Mesenchymal stem cell (in vitro differentiated cells and primary cell): ENCODE measurements at regions not wholly inside any gene's neighbourhood (a gene's known extent, or its start where the extent isn't known, plus 50 kb on each side); places are given as distances from the start of the nearest gene placed in this dataset.
"Not testable (repeated sequence)": the region's sequence is repeated elsewhere in the genome, so short reads cannot be mapped to it uniquely, and the experiment has no call there.

Source experiments
- DNase-seq: peaks from one replicate; pipeline ENCODE4 v3.0.0-alpha.2; 2013
- H2AFZ ChIP-seq: one replicate; pipeline ENCODE4 v1.6.1; 2013; ENCODE audit warnings: low read depth, mild to moderate bottlenecking, control low read depth, inconsistent platforms, low read length, moderate library complexity
- H2AK5ac ChIP-seq: 2 replicates; pipeline ENCODE4 v1.6.1; 2013; ENCODE audit warnings: low read length, moderate library complexity, mild to moderate bottlenecking, inconsistent platforms; ENCODE audit not compliant: severe bottlenecking
- H2BK120ac ChIP-seq: one replicate; pipeline ENCODE4 v1.6.1; 2013; ENCODE audit warnings: low read depth, mild to moderate bottlenecking, inconsistent platforms, low read length, moderate library complexity
- H2BK12ac ChIP-seq, 2 experiments: one replicate each; pipeline ENCODE4 v1.6.1; 2013; ENCODE audit warnings: inconsistent platforms in 2 of 2, low read length in 2 of 2, mild to moderate bottlenecking in 2 of 2, moderate library complexity in 2 of 2, control low read depth in 1 of 2
- H2BK15ac ChIP-seq: one replicate; pipeline ENCODE4 v1.6.1; 2013; ENCODE audit warnings: mild to moderate bottlenecking, low read depth, inconsistent platforms; ENCODE audit not compliant: poor library complexity, severe bottlenecking
- H2BK5ac ChIP-seq: 2 replicates; pipeline ENCODE4 v1.6.1; 2013; ENCODE audit warnings: low read depth, mild to moderate bottlenecking, low read length, control low read depth, inconsistent platforms; ENCODE audit not compliant: poor library complexity, severe bottlenecking
- H3K14ac ChIP-seq, 2 experiments: one replicate each; pipeline ENCODE4 v1.6.1; 2013; ENCODE audit warnings: inconsistent platforms in 2 of 2, low read length in 2 of 2, control low read depth in 1 of 2, mild to moderate bottlenecking in 1 of 2, moderate library complexity in 1 of 2
- H3K18ac ChIP-seq, 2 experiments: one replicate each; pipeline ENCODE4 v1.6.1; 2013; ENCODE audit warnings: inconsistent platforms in 2 of 2, low read length in 2 of 2, control low read depth in 1 of 2, low read depth in 1 of 2, mild to moderate bottlenecking in 1 of 2
- H3K23ac ChIP-seq, 2 experiments: one replicate each; pipeline ENCODE4 v1.6.1; 2013; ENCODE audit warnings: inconsistent platforms in 2 of 2, low read length in 2 of 2, mild to moderate bottlenecking in 2 of 2, moderate library complexity in 2 of 2, control low read depth in 1 of 2
- H3K27ac ChIP-seq: 2 replicates; pipeline ENCODE4 v1.5.1; 2013; ENCODE audit warnings: mild to moderate bottlenecking, moderate library complexity, low read length, control low read depth, inconsistent platforms; ENCODE audit not compliant: poor library complexity, severe bottlenecking
- H3K27me3 ChIP-seq, 2 experiments: 2 replicates each; pipeline versions ENCODE4 v1.6.1 to v1.7.0; 2013; ENCODE audit warnings: low read length in 2 of 2, mild to moderate bottlenecking in 2 of 2, moderate library complexity in 2 of 2, control low read depth in 1 of 2, inconsistent platforms in 1 of 2; ENCODE audit not compliant: control insufficient read depth in 1 of 2, insufficient read depth in 1 of 2
- H3K36me3 ChIP-seq, 2 experiments: 2 replicates each; pipeline versions ENCODE4 v1.6.1 to v1.7.0; 2013; ENCODE audit warnings: low read length in 2 of 2, control low read depth in 1 of 2, inconsistent platforms in 1 of 2, low read depth in 1 of 2, mild to moderate bottlenecking in 1 of 2; ENCODE audit not compliant: insufficient read depth in 2 of 2, control insufficient read depth in 1 of 2
- H3K4ac ChIP-seq, 2 experiments: one replicate each; pipeline ENCODE4 v1.6.1; 2013; ENCODE audit warnings: inconsistent platforms in 2 of 2, low read length in 2 of 2, mild to moderate bottlenecking in 2 of 2, moderate library complexity in 2 of 2, control low read depth in 1 of 2, low read depth in 1 of 2
- H3K4me1 ChIP-seq: 2 replicates; pipeline ENCODE4 v1.6.1; 2013; ENCODE audit warnings: low read depth, low read length, control low read depth; ENCODE audit not compliant: control insufficient read depth, insufficient read depth
- H3K4me2 ChIP-seq: 2 replicates; pipeline ENCODE4 v1.6.1; 2013; ENCODE audit warnings: low read length, mild to moderate bottlenecking, inconsistent platforms; ENCODE audit not compliant: poor library complexity, severe bottlenecking
- H3K4me3 ChIP-seq, 2 experiments: 2 replicates each; pipeline versions ENCODE4 v1.5.1 to v1.7.0; 2013; ENCODE audit warnings: low read length in 2 of 2, mild to moderate bottlenecking in 2 of 2, control low read depth in 1 of 2, low read depth in 1 of 2; ENCODE audit not compliant: insufficient read depth in 1 of 2
- H3K79me1 ChIP-seq: replicated peaks from 2 replicates; pipeline ENCODE4 v1.6.1; 2013; ENCODE audit warnings: mild to moderate bottlenecking, control low read depth, low read length, inconsistent platforms; ENCODE audit not compliant: poor library complexity, severe bottlenecking
- H3K9ac ChIP-seq: 2 replicates; pipeline ENCODE4 v1.7.0; 2013; ENCODE audit warnings: mild to moderate bottlenecking, low read length, moderate library complexity
- H3K9me3 ChIP-seq: 2 replicates; pipeline ENCODE4 v1.7.0; 2013; ENCODE audit warnings: mild to moderate bottlenecking, low read length; ENCODE audit not compliant: control insufficient read depth
- H4K8ac ChIP-seq: one replicate; pipeline ENCODE4 v1.6.1; 2013; ENCODE audit warnings: inconsistent platforms, mild to moderate bottlenecking, low read length, moderate library complexity
- H4K91ac ChIP-seq: one replicate; pipeline ENCODE4 v1.6.1; 2013; ENCODE audit warnings: mild to moderate bottlenecking, low read length, inconsistent platforms
- WGBS: methylation state at CpG from one replicate; pipeline ENCODE4 v1.1.7; 2013; ENCODE audit warnings: mixed read lengths; 5-methylcytosine and 5-hydroxymethylcytosine counted together

DNA sequence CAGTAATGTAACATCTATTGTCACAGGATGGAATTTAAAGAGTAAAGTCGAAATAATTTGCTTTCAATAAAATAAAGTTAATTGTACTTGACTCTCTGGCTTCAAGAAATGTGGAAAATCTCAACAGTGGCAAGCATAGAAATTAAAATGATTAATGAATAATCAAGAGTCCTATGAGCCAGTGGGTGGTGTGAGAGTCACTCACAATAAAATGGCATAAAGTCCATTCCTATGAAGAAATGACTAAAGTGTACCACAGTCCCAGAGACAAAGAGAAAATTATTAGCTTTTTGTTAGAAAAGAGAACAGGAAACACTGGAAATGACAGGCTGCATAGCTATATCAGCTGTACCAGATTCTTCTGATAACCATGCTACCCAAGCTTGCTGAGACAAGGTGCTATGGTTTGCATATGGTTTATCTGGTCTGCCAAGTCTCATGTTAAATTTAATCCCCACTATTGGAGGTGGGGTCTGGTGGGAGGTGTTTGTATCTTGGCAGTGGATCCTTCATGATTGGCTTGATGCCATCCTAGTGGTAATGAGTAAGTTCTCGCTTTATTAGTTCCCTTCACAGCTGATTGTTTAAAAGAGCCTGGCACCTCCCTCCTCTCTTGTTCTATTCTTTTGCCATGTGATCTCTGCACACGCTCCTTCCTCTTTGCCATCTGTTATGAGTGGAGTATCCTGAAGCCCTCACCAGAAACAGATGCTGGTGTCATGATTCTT is 647.7 kb upstream of the ITGA1 start:
- Histone ChIP-seq H3K18ac (no peak overlapping the region), H3K4me1 (no peaks in the 10 kb centered on the region), H3K27ac (no peak overlapping the region), H2BK12ac (no peak overlapping the region), H3K36me3 (no peaks in the 10 kb centered on the region), H3K14ac (no peak overlapping the region), H2AFZ (no peak overlapping the region), H2BK5ac (no peak overlapping the region), H3K4me2 (no peak overlapping the region), H3K9ac (no peak overlapping the region), H3K27me3 (no peaks in the 10 kb centered on the region), H3K9me3 (no peaks in the 10 kb centered on the region), H2BK120ac (no peak overlapping the region), H2BK15ac (no peak overlapping the region), H3K23ac (no peak overlapping the region), H3K79me1 (no peaks in the 10 kb centered on the region), H2AK5ac (no peak overlapping the region), H3K4me3 (no peak overlapping the region), H4K8ac (no peak overlapping the region), H3K4ac (no peak overlapping the region), H4K91ac (no peak overlapping the region)
- WGBS, result 86% methylated on average over 3 of the region's 3 CpGs
- DNase-seq, result no peak

DNA sequence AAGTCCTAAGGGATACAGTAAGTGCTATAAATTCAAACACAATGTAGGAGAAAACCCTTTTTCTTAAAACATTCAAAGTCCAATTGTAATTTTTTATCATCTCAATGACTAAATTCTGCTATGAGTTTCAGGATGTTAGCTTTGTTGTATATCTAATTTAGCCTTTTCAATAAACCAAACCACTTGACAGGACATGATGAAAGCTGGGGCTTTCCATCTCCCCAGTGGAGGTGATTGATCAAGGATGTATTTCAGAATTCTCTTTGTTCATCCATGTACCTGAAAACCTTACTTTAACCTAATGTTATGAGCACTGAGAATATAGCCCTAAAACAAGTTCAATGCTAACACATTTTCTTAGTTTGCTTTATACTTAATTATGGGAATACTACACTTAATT is 639.0 kb upstream of the ITGA1 start:
- H3K27ac ChIP-seq, result no peak overlapping the region
- no peaks in the 10 kb centered on the region for H3K27me3 ChIP-seq
- no peaks in the 10 kb centered on the region for H3K36me3 ChIP-seq
- no peaks in the 10 kb centered on the region for H3K4me1 ChIP-seq
- no peak overlapping the region for H2BK15ac ChIP-seq
- H3K14ac ChIP-seq, result no peak overlapping the region
- no peak overlapping the region for H2AK5ac ChIP-seq
- H4K91ac ChIP-seq, result no peak overlapping the region
- H2BK12ac ChIP-seq, result no peak overlapping the region
- no peak overlapping the region for H3K4me2 ChIP-seq
- no peak overlapping the region for H3K23ac ChIP-seq
- no peaks in the 10 kb centered on the region for H3K79me1 ChIP-seq
- no peak overlapping the region for H2BK5ac ChIP-seq
- H2AFZ ChIP-seq, result no peak overlapping the region
- no peak overlapping the region for H3K4me3 ChIP-seq
- no peak overlapping the region for H3K9ac ChIP-seq
- no peaks in the 10 kb centered on the region for H3K9me3 ChIP-seq
- no peak overlapping the region for H4K8ac ChIP-seq
- no peak overlapping the region for H3K4ac ChIP-seq
- H2BK120ac ChIP-seq, result no peak overlapping the region
- no peak for DNase-seq
- no peak overlapping the region for H3K18ac ChIP-seq

DNA sequence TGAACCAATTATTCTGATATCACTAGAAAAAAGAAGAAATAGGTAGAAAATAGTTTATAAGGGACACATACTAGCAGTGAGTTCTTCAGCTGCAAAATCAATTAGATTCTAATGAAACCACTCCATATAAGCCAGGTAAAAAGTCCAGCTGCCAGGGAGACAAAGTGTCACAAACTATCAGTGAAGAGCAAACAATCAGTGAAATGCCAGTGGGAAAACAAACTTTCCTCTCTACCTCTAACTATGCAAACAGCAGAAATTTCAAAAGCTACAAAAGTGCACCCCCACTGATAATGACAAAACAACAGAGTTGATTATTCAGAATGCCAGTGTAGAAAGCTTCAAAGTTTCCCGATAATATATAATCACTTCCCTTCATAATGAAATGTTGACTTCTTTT is 637.2 kb upstream of the ITGA1 start:
- no peak overlapping the region for H4K91ac ChIP-seq

DNA sequence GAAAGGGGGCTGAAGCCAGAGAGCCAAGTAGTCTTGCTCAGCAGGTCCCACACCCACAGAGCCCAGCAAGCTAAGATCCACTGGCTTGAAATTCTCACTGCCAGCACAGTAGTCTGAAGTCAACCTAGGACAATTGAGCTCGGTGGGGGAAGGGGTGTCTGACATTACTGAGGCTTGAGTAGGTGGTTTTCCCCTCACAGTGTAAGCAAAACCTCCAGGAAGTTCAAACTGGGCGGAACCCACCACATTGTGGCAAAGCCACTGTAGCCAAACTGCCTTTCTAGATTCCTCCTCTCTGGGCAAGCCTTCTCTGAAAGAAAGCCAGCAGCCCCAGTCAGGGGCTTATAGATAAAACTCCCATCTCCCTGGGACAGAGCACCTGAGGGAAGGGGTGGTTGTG is 630.9 kb upstream of the ITGA1 start:
- WGBS, result 77% methylated on average over 2 of the region's 2 CpGs
- not testable (repeated sequence) for H4K91ac ChIP-seq, H3K4ac ChIP-seq, H2BK15ac ChIP-seq, H3K9ac ChIP-seq, H3K14ac ChIP-seq, DNase-seq, H2AK5ac ChIP-seq, H3K4me3 ChIP-seq, H3K18ac ChIP-seq, H2AFZ ChIP-seq, H3K4me2 ChIP-seq, H2BK120ac ChIP-seq, H3K9me3 ChIP-seq, H3K79me1 ChIP-seq, H3K23ac ChIP-seq, H4K8ac ChIP-seq, H2BK12ac ChIP-seq, H3K27ac ChIP-seq, H3K4me1 ChIP-seq, H2BK5ac ChIP-seq, H3K27me3 ChIP-seq, H3K36me3 ChIP-seq

More for the DNA sequence above, 637.2 kb upstream of the ITGA1 start:
- Histone ChIP-seq H3K4ac (no peak overlapping the region), H3K14ac (no peak overlapping the region), H3K9ac (no peak overlapping the region), H4K8ac (no peak overlapping the region), H2BK120ac (no peak overlapping the region), H3K18ac (no peak overlapping the region), H2AK5ac (no peak overlapping the region), H3K27me3 (no peaks in the 10 kb centered on the region), H3K36me3 (no peaks in the 10 kb centered on the region), H3K4me2 (no peak overlapping the region), H2BK12ac (no peak overlapping the region), H3K9me3 (no peaks in the 10 kb centered on the region), H3K23ac (no peak overlapping the region), H3K79me1 (no peaks in the 10 kb centered on the region), H3K4me1 (no peaks in the 10 kb centered on the region), H2AFZ (no peak overlapping the region), H3K4me3 (no peak overlapping the region), H3K27ac (no peak overlapping the region), H2BK15ac (no peak overlapping the region), H2BK5ac (no peak overlapping the region)
- no CpG with 5 or more reads among the region's 1 CpG for WGBS
- DNase-seq, result no peak
